NCI-H2171 treated with DMSO at 0.1 percent for 48 hours (cell line): ENCODE measurements at regions not wholly inside any gene's neighbourhood (a gene's known extent, or its start where the extent isn't known, plus 50 kb on each side); places are given as distances from the start of the nearest gene placed in this dataset.
A peak's percentile ranks its signal among the peaks of the same experiment; 100 is the strongest.

ENCODE experiments used
- DNase-seq: peaks from one replicate; lab custom pipeline; 2025; lab: John Stamatoyannopoulos, UW

DNA sequence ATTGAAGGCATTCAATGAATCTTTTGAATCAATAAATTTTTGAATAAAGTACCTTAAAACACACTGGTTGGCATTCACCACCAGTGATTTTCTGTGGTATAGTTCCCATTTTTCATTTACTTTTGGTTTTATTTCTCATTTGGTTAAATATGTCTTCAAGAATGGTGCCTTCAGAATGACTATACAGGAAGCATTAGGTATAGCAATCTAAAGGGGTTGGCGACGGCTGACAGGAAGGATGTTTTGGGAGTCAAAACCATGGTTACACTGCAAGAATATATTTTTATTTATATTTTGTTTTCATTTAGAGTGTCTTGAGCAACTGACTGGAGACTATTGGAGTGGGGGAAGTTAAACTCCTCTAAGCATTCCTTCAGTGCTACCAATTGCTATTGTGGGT is 235.7 kb downstream of the HTR1A start:
- DNase-seq: no peak

DNA sequence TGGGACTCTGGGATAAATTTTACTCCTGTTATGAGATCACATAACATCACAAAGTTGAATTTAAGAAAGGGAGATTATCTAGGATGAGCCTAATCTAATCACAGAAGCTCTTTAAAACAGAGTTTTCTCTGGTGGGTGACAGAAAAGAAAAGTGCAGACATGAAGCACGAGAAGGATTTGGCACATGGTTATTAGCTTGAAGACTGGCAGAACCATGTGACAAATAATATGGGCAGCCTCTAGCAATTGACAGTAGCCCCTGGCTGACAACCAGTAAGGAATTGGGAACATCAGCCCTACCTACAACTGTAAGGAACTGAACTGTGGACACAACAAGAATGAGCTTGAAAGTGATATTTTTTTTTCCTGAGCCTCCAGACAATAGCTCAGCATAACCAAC is 243.1 kb downstream of the HTR1A start:
- no peak for DNase-seq

DNA sequence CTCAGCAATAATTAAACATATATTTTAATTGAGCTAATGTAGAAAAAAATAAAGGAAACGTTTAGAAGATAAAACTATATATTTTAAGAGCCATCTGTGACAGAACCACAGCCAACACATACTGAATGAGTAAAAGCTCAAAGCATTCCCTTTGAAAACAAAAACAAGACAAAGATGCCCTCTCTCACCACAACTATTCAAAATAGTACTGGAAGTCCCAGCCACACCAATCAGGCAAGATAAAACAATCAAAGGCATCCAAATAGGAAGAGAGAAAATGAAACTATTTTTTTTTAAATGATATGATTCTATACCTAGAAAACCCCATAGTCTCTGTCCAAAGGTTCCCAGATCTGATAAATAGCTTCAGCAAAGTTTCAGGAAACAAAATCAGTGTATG is 262.0 kb downstream of the HTR1A start:
- no peak for DNase-seq

DNA sequence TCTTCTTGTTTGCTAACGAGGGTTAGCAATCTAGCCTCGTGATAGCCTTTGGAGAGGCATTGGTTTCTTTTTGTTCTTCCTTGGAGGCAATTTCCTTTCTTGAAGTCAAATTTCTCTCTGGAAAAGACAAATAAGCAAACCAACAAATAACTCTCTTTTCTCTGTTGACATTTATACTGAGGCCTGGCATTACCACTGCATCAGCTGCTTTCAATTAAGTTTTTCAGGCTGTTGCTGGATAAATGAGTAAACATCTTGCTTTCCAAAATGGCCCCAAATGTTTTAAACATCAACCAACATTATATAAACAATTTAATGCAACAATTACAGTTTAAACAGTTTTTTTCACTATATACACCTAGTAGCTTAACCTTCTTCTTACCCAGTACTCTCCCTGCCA is 264.4 kb downstream of the HTR1A start:
- no peak for DNase-seq

DNA sequence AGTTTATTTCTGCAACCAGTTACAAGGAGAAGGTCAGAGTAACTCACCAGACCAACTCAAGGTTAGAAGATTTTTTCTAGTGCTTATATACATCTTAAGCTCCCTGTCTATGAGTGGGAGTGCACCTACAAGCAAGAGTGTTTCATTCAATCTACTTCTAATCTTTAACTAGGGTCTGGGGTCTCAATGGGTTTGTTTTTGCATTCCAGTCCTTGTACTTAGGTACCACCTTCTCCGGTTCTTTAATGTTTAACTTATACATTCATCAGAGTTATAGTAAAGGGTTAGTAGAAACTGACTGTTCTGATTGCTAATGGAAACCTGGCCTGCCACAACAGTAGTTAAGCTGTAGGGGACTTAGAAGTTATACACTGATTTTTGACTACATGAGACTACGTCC is 271.7 kb downstream of the HTR1A start:
- DNase-seq: no peak

DNA sequence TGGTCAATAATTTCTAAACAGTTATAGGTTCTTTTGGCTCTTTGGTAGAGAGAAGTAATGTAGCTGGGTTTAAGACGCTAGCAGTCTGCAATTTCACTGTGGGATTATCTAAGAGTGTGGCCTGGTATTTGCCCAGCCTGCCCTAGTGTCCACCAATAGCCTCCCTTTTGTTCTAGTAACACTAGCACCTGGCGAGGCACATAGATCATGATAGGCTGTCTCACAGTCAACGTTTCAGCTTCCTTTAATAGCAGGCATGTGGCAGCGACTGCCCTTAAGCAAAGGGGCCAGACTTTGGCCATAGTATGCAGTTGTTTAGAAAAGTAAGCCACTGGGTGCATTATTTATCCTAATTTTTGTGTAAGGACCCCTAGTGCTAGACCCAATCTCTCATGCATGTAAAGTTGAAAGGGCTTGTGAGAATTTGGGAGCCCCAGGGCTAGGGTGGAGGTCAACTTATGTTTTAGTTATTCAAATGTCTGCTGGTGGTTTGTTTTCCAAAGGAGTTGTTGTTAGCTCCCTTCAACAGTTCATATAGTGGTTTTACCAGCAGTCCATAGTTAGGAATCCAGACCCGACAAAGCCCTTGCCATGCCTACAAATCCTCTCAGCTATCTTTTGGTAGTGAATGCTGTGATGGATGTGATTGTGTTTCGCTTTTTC is 274.3 kb downstream of the HTR1A start:
- DNase-seq: no peak

DNA sequence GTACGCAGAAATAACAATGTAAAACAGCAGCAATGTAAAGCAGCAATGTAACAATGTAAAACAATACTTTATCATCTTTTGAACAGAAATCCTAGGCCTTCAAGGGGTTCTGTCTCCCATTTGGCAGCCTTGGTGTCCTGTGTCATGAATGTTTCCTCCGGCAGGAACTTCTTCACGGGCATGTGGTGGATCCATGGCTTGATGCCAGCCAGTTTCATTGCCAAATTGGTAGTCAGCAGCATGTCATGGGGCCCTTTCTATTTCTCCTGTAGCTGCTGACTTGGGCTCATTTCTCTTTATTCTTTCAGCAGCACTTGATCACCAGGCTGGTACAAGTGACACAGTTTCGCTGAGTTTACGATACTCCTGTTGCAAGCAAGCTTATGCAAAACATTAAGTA is 275.3 kb downstream of the HTR1A start:
- DNase-seq: peak; percentile 23

DNA sequence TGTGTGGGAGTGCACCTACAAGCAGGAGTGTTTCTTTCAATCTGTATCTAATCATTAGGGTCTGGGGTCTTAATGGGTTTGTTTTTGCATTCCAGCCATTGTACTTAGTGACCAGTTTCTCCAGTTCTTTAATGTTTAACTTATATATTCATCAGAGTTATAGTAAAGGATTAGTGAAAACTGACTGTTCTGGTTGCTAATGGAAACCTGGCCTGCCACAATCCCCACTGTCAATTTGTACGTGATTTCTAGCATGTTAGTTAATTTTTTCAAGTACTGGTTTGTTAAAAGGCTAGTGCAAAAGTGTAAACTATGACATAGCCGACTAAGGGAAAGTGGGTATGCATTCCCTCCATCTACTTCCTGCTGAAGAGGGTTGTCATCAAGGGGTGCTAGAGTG is 276.1 kb downstream of the HTR1A start:
- DNase-seq: no peak

DNA sequence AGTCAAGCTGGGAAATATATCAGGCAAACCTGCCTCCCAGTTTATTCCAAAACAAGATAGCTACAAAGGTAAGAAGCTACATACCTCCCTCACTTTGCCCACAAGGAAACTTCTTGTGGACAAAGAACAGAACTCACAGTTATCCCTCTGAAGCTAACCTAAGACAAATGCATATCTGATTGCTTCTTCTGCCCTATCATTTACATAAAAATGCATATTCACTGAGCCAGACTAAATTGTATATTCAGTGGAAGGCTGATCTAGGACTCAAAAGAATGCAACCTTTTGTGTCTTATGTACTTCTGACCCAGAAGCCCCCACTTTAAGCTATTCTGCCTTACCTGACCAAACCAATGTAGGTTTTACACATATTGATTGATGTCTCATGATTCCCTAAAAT is 276.8 kb downstream of the HTR1A start:
- DNase-seq: no peak

DNA sequence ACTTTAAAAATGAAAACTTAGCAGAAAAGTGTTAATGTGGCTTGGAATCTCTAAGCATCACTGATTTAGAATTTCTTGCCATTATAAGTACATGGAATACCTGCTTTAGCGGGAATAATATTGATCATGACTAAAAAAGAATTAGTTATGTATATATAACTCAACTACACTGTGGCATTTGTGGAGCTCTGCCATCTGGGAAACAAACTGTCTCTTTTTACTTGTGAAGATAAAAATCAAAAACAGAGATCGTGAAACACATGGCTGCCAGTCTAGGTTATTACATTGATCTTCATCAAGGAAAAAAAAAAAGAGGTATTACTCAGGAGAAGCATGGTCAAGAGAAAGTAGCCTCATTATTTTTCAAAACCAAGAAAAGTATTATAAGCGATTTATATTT is 287.4 kb downstream of the HTR1A start:
- DNase-seq: no peak

DNA sequence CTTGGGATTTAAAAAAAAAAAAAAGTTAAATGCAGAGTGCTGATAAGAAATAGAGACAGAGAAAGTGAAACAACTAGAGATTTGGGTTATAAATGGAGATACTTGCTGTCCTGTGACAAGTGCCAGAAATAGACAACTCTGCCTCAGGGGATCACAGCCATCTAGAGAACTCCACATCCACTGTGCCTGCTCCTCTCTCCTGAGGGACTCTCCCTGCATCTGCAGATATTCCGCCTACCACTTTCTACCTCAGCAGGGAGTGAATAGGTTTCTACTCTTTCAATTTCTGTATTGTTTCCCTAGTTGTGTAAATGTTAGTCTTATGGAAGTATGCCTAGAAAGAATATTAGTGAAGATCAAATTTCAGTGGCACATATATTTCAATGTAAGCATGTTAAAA is 307.2 kb downstream of the HTR1A start:
- peak; percentile 15 for DNase-seq

DNA sequence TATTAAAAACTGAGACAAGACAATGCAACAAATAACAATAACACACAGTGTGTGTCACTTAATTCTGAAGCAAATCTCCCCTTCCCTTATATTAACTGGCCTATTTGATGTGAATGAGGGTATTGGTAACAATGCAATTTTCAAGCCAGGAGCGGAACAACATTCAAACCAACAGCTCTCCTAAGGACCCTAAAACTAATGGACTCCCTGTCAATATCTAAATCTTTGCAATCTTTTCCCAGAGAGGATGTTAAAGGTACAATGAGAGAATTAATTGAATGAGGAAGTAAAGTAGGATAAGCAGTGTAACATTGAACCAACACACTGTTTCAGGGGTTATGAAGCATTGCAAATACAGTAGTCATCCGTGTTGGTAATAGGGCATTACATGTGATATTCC is 311.7 kb downstream of the HTR1A start:
- DNase-seq: no peak

DNA sequence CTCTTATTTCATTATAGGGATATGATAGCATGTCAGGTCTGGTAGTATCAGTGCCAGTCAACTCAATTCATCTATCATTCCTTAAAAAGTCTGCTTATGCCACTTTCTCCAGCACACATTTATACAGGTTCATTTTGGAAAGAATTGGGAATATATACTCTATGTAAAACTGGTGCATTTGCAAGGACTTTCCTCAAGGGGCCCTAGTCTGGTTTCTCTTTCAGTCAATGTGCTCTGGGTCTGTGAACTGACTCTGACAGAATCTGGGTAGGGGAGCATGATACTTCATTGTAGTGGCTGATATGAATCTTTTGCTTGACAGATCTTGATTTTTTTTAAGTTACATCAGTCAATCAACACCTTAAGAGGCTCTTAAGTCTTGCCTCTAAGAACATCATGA is 313.9 kb downstream of the HTR1A start:
- no peak for DNase-seq

DNA sequence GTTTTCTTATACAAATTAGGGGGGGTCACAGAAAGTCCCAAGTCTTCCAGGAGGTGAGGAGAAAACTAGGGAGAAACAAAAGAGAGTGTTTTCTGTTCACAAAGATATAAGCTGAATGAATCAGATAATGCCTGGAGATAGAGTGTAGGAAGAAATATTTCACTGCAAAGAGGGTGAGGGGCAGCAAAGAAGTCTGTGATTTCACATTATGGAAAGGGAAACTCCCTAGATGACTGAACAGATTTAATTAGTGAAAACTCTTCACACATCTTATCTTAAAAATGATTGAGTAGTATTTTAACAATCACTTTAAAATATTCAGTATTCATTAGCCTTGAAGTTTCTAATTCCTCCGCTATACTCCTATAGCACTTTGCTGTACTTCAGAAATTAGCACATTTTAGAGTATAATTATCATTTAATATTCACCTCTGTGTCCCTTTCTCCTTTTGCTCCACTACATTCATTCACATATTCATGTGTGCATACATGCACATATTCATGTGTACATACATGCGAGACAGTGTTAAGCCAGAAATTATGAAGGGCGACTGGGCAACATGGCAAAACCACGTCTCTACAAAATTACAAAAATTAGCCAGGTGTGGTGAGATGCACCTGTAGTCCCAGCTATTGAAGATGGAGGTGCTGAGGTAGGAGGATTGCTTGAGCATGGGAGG is 332.2 kb downstream of the HTR1A start:
- DNase-seq: no peak

DNA sequence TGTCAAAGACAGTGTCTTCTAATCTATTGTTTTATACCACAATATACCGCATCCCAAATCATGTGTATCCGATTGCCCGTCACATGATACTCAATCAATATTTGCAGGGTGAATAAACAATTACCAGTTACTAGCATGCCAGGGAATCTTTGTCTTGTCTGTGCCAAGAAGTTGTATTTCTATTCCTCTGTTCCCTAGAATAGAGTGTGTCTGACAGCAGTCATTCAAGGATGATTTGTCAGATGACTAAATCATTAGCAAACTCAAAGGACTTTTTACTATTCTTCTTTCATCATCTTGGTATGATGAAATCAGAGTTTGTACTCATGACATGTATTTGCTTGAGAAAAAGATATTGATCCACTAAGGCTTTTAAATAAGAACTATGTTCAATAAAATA is 348.8 kb downstream of the HTR1A start:
- no peak for DNase-seq

DNA sequence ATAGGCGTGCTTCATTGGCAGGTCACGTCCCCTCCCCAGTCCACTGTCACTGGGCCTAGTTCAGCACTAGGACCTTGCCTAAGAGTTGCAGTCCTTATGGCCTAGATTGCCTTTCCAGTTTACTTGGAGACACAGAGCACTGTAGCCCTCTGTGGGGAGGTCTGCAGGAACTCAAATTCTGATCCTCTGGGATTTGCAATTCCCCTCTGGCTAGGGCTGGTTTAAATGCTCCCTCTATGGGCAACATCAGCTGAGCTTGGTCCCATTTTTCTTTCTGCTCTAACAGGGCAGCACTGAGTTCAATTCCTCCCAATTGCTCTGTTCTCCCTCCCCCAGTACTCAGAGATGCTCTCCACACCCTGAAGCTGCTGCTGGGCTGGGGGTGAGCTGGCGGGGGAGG is 358.2 kb downstream of the HTR1A start:
- DNase-seq: no peak

DNA sequence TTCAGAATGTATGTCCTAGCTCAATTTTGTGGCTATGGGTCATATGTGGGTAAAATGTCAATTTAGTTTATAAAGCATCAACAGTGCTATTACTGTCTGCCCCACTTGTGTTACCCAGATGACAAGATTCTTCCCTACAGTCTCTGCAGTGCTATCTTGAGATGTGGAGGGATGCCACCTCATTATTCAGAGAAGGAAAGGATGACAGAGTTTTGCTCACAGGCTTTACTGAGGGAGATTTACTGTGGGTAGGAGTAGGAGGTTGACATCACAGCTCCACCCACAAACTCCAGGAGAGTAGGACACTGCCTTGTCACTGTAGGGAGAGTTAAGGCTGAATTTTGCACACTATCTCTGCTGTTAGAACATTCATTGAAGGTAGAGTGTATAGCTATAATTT is 359.3 kb downstream of the HTR1A start:
- no peak for DNase-seq

DNA sequence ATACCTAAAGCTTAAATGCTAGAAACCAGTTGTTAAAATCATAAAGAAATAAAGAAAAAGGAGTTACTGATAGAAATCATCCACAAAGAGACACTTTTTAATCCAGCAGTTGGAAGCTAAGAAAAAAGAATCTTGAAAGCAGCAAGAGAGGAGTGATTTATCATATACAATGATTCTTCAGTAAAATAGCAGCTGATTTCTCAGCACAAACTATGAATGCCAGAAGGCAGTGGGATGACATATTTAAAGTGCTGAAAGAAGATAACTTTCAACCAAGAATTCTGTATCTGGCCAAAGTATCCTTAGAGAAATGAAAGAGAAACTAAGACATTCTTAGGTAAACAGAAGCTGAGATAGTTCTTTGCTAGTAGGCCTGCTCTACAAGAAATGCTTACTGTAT is 366.0 kb downstream of the HTR1A start:
- DNase-seq: no peak

DNA sequence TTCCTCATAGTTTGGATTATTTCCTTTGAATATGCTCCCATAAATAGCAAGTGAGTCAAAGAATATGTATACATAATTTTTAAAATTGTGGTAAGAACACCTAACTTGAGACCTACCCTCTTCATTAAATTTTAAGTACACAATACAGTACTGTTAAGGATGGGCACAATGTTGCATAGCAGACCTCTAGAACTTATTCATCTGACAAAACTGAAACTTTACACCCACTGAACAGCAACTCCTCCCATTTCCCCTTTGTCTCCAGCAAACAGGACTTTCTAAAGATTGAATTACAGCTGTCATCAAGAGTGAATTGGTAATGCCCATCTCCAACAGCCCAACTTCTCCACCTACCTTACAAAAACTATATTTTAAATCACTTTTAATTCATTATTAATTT is 388.9 kb downstream of the HTR1A start:
- no peak for DNase-seq

DNA sequence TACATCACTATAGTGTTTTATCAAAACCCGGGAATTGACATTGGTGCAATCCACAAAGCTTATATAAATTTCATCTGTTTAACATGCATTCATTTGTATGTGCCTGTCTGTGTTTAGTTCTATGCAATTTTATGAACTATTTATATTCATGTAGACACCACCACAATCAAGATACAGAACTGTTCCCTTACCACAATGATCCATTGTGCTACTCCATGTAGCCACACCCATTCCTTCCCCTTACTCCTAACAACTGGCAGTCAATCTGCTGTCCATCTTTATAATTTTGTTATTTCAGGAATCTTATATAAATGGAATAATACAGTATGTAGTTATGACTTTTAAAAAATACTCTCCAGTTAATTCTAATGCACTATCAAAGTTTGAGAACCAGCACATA is 389.5 kb downstream of the HTR1A start:
- DNase-seq: no peak

DNA sequence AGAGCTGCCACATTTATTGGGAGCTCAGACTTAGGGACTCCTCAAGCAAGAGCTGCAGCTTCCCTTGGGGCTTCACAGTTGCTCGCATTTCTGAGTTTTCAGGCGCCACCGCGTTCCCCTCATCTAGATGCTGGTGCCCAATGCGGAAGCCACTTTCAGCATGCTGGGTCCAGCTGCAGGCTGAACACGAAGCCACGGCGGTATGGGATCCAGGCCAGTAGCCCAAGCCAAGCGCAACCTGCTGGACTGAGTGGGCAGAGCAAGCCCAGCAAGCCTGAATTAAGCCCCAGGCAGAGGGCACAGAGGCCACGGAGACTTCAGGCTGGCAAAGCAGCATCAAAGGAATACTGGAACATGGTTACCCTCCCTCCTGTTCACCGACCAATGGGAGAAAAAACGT is 391.5 kb downstream of the HTR1A start:
- DNase-seq: no peak

DNA sequence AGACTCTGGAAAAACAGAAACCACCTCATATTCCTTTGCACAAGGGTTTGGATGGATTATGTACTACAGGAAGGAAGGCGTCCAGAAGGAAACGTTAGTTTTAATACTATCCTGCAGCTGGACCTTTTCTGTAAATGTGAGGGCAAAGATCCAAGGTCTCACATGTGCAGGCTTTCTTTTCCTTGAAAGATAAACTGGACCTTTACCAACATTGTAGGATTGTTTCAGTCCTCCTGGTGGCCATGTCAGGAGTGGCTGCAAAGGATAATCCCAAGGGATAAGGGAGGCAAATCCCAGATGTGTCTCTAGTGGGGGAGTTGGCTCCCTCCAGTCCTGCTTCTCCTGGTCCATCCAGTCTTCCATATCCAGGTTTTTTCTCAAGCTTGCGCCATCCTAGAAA is 397.5 kb downstream of the HTR1A start:
- DNase-seq: no peak

DNA sequence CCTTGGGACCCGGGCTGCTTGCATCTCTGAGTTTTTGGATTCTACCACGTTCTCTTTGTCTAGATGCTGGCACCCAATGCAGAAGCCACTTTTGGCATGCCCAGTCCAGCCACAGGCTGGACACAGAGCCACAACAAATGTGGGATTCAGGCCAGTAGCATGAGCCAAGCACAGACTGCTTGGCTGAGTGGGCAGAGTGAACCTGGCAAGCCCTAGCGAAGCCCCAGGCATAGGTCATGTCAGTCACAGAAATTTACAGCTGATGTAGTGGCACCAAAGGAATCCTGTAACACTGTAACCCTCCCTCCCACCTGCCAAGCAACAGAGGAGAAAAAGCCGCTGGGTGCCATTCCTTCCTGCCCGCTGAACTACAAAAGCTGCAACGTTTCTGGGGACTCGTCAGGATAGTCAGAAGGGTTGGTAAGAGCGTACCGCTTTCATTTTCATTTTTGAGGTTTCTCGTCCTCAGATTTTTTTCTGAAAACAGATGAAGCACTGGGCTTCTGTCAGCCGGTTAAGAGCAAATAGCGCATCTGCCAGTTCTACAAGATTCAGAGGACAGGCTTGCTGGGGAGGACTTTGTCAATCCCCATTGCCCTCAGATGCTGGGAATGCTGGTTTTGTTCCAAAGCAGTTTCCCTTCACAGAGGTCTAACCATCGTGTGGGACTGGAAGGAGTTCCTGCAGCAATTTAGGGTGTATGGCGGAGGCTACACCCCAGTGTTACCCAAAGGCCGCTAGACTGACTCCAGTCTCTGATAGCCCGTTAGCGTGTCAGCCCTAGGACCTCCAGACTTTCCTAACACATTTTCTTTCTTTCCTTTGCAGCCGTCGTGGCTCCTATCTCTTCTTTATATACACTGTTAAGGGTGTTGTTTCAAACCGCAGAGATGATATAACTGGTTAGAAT is 399.0 kb downstream of the HTR1A start:
- DNase-seq: no peak
